Pancreas (tissue), 10 donors: ENCODE measurements at regions not wholly inside any gene's neighbourhood (a gene's known extent, or its start where the extent isn't known, plus 50 kb on each side); places are given as distances from the start of the nearest gene placed in this dataset.

Experiments used
- ATAC-seq, 4 donors: fragments of 200-7000 bp; cut with Tn5 transposase; one replicate each; pipeline versions ENCODE4 v1.8.0 to v1.9.1; 2020; ENCODE audit warnings: mild to moderate bottlenecking in 4 of 4, moderate library complexity in 4 of 4
- DNase-seq, 6 donors: peaks; one replicate each; pipeline ENCODE4 v3.0.0-alpha.2; 2020
- FAIRE-seq: peaks from 2 replicates; lab custom pipeline; 2012; peaks lifted over from hg19 to GRCh38; lab: Jason Lieb, UNC
- H3K27ac ChIP-seq, 4 donors: fragments of 200-600 bp; sonication (generic); 1 replicate in 3 of 4; 2 replicates in 1 of 4; pipeline versions ENCODE4 v1.5.0 to v1.8.0; 2020
- H3K27me3 ChIP-seq, 4 donors: fragments of 200-600 bp; one replicate each; pipeline ENCODE4 v1.8.0; 2021
- H3K36me3 ChIP-seq, 3 donors: fragments of 200-600 bp; sonication (generic) in 1 of 3; one replicate each; pipeline versions ENCODE4 v1.5.0 to v1.8.0; 2020 to 2021
- H3K4me1 ChIP-seq, 3 donors: fragments of 200-600 bp; one replicate each; pipeline ENCODE4 v1.8.0; 2021
- H3K4me3 ChIP-seq, 4 donors: fragments of 200-600 bp; sonication (generic) in 2 of 4; one replicate each; pipeline versions ENCODE4 v1.5.0 to v1.8.0; 2020 to 2021
- H3K9me3 ChIP-seq, 4 donors: fragments of 200-600 bp; one replicate each; pipeline ENCODE4 v1.8.0; 2021
- WGBS, 2 donors: extraction: QIAGEN DNeasy Blood & Tissue Kit; methylation state at CpG; one replicate each; pipeline ENCODE4 v1.1.7; 2013; 5-methylcytosine and 5-hydroxymethylcytosine counted together
- intact Hi-C, 3 donors: fragments of 100-400 bp; cut with DNase I; formaldehyde crosslinking; loops; one replicate each; pipeline versions ENCODE4 v1.11.1 to v1.14.2; 2022
- TF ChIP-seq, protein P1 (sequence below), 4 donors: fragments of 200-600 bp; sonication (generic) in 3 of 4; IDR thresholded peaks; one replicate each; pipeline versions ENCODE4 v1.5.0 to v1.8.0; 2021; ENCODE audit warnings: antibody characterized with exemption in 4 of 4
- donor health status: healthy with polysubstance abuse.
- donor health status: DM: no; HTN: no; CAD: no; lungs with moderate emphysema.
- donor health status: DM: no; HTN: no; CAD: no.
- donor health status: control.
- donor health status: control.
- donor health status: Bipolar disorder and iron deficiency.
- donor health status: DM: yes; HTN: yes; CAD: no.
- donor health status: DM: no; HTN: no; CAD: no.
- donor health status: DM: no; HTN: no; CAD: no.
- donor health status: DM: yes; HTN: yes; CAD: no.

DNA sequence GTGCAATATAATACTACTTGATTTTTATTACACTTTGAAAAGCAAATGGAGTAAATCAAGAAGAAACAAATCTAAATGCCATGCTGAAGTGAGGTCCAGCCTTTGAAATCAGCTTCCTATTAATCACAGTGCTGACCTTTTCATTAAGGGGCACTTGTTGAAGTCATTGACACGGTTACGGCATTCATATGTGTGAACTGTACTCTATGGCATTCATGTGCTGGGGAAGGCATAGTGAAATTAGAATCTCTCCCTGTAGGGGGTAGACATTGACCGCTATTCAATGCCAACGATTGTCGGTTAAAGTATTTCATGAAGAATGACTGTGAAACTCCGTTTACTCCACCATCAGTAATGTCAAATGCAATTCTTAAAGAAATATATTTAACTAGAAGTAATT, 296.1 kb upstream of the SEMA3A start:
- FAIRE-seq (no peak), ATAC-seq (no peak), DNase-seq (no peak)
- H3K9me3 ChIP-seq = no peaks in the 10 kb centered on the region
- 73 to 79% methylated on average over 6 of the region's 6 CpGs for WGBS, 2 donors
- H3K27ac ChIP-seq = no peak overlapping the region
- intact Hi-C loops = no loop called here
- no peaks in the 10 kb centered on the region for H3K4me1 ChIP-seq
- TF ChIP-seq, protein P1, sequence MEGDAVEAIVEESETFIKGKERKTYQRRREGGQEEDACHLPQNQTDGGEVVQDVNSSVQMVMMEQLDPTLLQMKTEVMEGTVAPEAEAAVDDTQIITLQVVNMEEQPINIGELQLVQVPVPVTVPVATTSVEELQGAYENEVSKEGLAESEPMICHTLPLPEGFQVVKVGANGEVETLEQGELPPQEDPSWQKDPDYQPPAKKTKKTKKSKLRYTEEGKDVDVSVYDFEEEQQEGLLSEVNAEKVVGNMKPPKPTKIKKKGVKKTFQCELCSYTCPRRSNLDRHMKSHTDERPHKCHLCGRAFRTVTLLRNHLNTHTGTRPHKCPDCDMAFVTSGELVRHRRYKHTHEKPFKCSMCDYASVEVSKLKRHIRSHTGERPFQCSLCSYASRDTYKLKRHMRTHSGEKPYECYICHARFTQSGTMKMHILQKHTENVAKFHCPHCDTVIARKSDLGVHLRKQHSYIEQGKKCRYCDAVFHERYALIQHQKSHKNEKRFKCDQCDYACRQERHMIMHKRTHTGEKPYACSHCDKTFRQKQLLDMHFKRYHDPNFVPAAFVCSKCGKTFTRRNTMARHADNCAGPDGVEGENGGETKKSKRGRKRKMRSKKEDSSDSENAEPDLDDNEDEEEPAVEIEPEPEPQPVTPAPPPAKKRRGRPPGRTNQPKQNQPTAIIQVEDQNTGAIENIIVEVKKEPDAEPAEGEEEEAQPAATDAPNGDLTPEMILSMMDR (IDR thresholded peaks at IDR 0.05) = no peak
- H3K27me3 ChIP-seq = no peaks in the 10 kb centered on the region
- H3K36me3 ChIP-seq = no peaks in the 10 kb centered on the region
- H3K4me3 ChIP-seq = no peak overlapping the region

DNA sequence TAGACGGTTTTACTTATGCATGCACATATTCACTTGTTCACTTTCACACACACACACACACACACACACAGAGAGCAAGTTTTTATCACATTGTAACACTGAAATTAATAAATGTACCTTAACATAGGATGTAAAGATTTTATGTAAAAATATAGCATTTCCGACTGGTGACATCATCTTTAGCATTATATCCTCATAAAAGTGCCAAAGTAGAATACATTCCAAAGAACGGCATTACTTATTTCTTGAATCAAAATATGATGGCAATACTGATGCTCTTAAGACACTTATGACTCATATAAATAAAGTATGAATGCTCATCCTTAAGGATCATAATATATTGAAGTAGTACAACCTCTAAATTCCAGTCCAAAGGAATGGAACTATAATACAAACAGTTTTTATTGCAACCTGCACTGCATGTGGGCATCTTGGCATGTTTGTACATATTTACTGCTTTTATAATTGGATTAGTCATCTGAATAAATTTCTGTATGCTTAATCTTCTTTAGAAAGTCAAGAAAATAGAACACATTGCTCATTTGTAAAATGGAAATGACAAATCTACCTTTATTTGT, 290.0 kb upstream of the SEMA3A start:
- FAIRE-seq (no peak), ATAC-seq (no peak), DNase-seq (no peak)
- intact Hi-C loops = no loop called here
- 88 to 95% methylated on average over 3 of the region's 3 CpGs for WGBS, 2 donors
- Histone ChIP-seq H3K4me3 (no peak overlapping the region), H3K27ac (no peak overlapping the region), H3K27me3 (no peaks in the 10 kb centered on the region), H3K9me3 (no peaks in the 10 kb centered on the region), H3K36me3 (no peaks in the 10 kb centered on the region), H3K4me1 (no peaks in the 10 kb centered on the region)
- TF ChIP-seq, protein P1 (IDR thresholded peaks at IDR 0.05) = no peak

DNA sequence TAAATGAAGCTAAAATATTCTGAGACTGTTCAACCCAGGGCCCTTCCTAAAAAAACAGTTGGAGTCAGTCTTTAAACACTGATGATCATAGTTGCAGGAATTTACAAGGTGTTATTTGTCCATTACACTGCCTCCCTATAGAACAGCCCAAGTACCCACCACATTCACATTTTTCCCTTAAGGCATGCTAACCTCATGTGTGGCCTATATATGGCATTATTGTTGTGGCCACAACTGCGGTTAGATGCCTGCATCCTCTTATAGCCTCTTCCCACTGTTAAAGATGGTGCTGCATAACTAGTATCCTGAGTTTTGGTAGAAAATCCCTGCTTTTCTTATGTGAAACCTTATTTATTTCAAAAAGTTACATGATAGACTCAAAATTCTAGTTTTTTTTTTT, 287.9 kb upstream of the SEMA3A start:
- Histone ChIP-seq H3K27me3 (no peaks in the 10 kb centered on the region), H3K36me3 (no peaks in the 10 kb centered on the region), H3K27ac (no peak overlapping the region), H3K9me3 (no peaks in the 10 kb centered on the region), H3K4me3 (no peak overlapping the region), H3K4me1 (no peaks in the 10 kb centered on the region)
- ATAC-seq (no peak), DNase-seq (no peak), FAIRE-seq (no peak)
- TF ChIP-seq, protein P1 (IDR thresholded peaks at IDR 0.05) = no peak
- WGBS, 2 donors = 97 to 98% methylated on average over 1 of the region's 1 CpG
- intact Hi-C loops = no loop called here

DNA sequence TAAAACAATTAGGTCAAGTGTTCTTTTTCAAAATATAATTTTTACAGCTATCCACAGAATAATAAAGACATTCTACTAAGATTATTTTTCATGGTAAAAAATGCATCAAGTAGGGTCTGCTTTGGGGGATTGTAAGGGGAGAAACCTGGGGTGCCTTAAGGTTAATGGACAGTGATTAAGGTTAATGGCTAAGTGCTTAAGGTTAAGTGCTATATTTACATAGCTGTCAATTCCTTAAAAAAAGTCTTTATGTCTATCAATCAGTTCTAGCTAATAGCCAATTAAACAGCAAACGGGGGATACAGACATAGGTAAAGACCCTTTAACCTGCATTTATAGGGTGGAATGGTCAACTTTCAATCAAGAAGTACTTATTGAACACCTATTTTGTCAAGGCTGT, 284.5 kb upstream of the SEMA3A start:
- no peaks in the 10 kb centered on the region for H3K4me1 ChIP-seq
- no peak for DNase-seq
- TF ChIP-seq, protein P1 (IDR thresholded peaks at IDR 0.05) = no peak
- no peaks in the 10 kb centered on the region for H3K36me3 ChIP-seq
- no peak overlapping the region for H3K4me3 ChIP-seq
- H3K9me3 ChIP-seq = no peaks in the 10 kb centered on the region
- no peak overlapping the region for H3K27ac ChIP-seq
- WGBS, 2 donors = 58 to 79% methylated on average over 1 of the region's 1 CpG
- no peak for FAIRE-seq
- H3K27me3 ChIP-seq = no peaks in the 10 kb centered on the region
- intact Hi-C loops = no loop called here
- no peak for ATAC-seq

DNA sequence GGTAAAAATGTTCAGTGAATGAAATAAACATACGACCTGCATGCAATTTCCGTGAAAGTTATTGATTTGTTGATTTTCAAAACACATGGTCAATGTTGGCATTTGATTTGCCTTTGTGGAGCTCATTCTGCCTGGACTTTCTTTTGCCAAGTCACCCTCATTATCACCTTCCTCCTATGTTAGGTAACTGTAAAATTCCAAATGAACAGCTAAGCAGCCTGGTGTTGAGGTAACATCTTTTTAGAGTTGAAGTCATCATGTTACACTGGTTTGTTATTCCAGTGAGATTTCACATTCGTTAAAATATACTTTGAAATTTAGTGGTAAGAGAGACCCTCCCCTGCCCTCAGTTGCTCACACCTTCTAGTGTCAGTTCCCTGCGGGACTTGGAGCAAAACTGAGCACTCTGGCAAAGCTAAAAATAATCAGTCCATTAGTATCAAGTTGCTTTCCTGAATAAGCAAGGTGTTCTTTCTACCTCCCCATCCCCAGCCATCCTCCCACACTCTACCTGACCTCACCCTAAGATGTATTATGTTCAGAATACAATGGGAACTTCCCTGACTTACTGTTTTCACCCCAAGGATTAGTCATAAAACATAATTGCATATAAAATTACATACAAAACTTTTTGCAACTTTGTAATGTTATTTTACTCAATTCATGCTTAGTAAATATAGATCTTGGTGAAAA, 283.3 kb upstream of the SEMA3A start:
- Histone ChIP-seq H3K9me3 (no peaks in the 10 kb centered on the region), H3K27ac (no peak overlapping the region), H3K4me3 (no peak overlapping the region), H3K4me1 (no peaks in the 10 kb centered on the region), H3K27me3 (no peaks in the 10 kb centered on the region), H3K36me3 (no peaks in the 10 kb centered on the region)
- no peak for FAIRE-seq
- 44 to 60% methylated on average over 4 of the region's 4 CpGs for WGBS, 2 donors
- intact Hi-C loops = no loop called here
- TF ChIP-seq, protein P1 (IDR thresholded peaks at IDR 0.05) = no peak
- no peak for DNase-seq
- ATAC-seq = no peak
